H1 (cell line): ENCODE measurements at regions not wholly inside any gene's neighbourhood (a gene's known extent, or its start where the extent isn't known, plus 50 kb on each side); places are given as distances from the start of the nearest gene placed in this dataset.

ENCODE experiments used
- CTCF ChIA-PET: fragments of 300-600 bp; sonication (Branson Sonifier 250); formaldehyde crosslinking; loops from one replicate; lab custom pipeline; 2021; ENCODE audit not compliant: partially characterized antibody; lab: Charles Lee
- POLR2A ChIA-PET: fragments of 300-600 bp; sonication (Branson Sonifier 250); formaldehyde crosslinking; loops from one replicate; lab custom pipeline; 2021; ENCODE audit warnings: inconsistent platforms; ENCODE audit not compliant: partially characterized antibody; lab: Charles Lee
- DNase-seq, 2 experiments: peaks; one replicate each; pipeline versions ENCODE4 v3.0.0 to v3.0.0-alpha.2; 2010 to 2022; ENCODE audit warnings: low spot score in 2 of 2, low read depth in 1 of 2, mixed read lengths in 1 of 2
- FAIRE-seq: peaks from 2 replicates; lab custom pipeline; 2011; peaks lifted over from hg19 to GRCh38; lab: Jason Lieb, UNC
- H2AFZ ChIP-seq: 2 replicates; pipeline ENCODE4 v1.8.1; 2012; ENCODE audit warnings: low read length, inconsistent platforms
- H2AK5ac ChIP-seq: 2 replicates; pipeline ENCODE4 v1.6.1; 2013; ENCODE audit warnings: low read depth, low read length
- H2BK120ac ChIP-seq: replicated peaks from 2 replicates; pipeline ENCODE3; 2013; ENCODE audit warnings: low read depth, low read length, inconsistent platforms
- H2BK12ac ChIP-seq: 2 replicates; pipeline ENCODE4 v1.6.1; 2013; ENCODE audit warnings: low read depth, low read length
- H2BK15ac ChIP-seq: 2 replicates; pipeline ENCODE4 v1.6.1; 2013; ENCODE audit warnings: low read length
- H2BK20ac ChIP-seq: 2 replicates; pipeline ENCODE4 v1.6.1; 2013; ENCODE audit warnings: low read length
- H2BK5ac ChIP-seq: 2 replicates; pipeline ENCODE4 v1.6.1; 2013; ENCODE audit warnings: low read depth, low read length
- H3K14ac ChIP-seq: 2 replicates; pipeline ENCODE4 v1.6.1; 2013; ENCODE audit warnings: inconsistent platforms; ENCODE audit not compliant: insufficient read length
- H3K18ac ChIP-seq: 2 replicates; pipeline ENCODE4 v1.6.1; 2013; ENCODE audit warnings: low read length; ENCODE audit errors: extremely low read depth
- H3K23ac ChIP-seq: 2 replicates; pipeline ENCODE4 v1.6.1; 2013; ENCODE audit warnings: inconsistent platforms; ENCODE audit not compliant: insufficient read length
- H3K23me2 ChIP-seq: 2 replicates; pipeline ENCODE4 v1.6.1; 2013; ENCODE audit warnings: low read depth, low read length
- H3K27ac ChIP-seq: 2 replicates; pipeline ENCODE4 v1.6.1; 2011; ENCODE audit warnings: low read depth, low read length, inconsistent platforms
- H3K27me3 ChIP-seq, 4 experiments: replicated peaks in 1 of 4; 1 replicate in 1 of 4; 2 replicates in 3 of 4; pipeline versions ENCODE4 v1.6.1 to v1.8.1; 2011 to 2013; ENCODE audit warnings: low read length in 3 of 4, mild to moderate bottlenecking in 3 of 4, inconsistent platforms in 2 of 4, mixed read lengths in 2 of 4, moderate library complexity in 1 of 4; ENCODE audit not compliant: control insufficient read depth in 3 of 4, insufficient read depth in 3 of 4; ENCODE audit errors: extremely low read depth in 1 of 4
- H3K36me3 ChIP-seq, 4 experiments: 2 replicates each; pipeline versions ENCODE4 v1.6.1 to v1.8.1; 2011 to 2013; ENCODE audit warnings: mild to moderate bottlenecking in 4 of 4, low read length in 3 of 4, moderate library complexity in 2 of 4, control low read depth in 1 of 4, inconsistent platforms in 1 of 4; ENCODE audit not compliant: insufficient read depth in 4 of 4, control insufficient read depth in 2 of 4
- H3K4ac ChIP-seq: replicated peaks from 2 replicates; pipeline ENCODE3; 2013; ENCODE audit warnings: low read length, low read depth, mixed read lengths, inconsistent platforms; ENCODE audit not compliant: insufficient read length
- H3K4me1 ChIP-seq, 4 experiments: replicated peaks in 1 of 4; 1 replicate in 1 of 4; 2 replicates in 3 of 4; pipeline versions ENCODE4 v1.6.1 to v1.8.1; 2011 to 2013; ENCODE audit warnings: low read length in 3 of 4, inconsistent platforms in 2 of 4, mixed read lengths in 1 of 4; ENCODE audit not compliant: insufficient read depth in 4 of 4, control insufficient read depth in 3 of 4
- H3K4me2 ChIP-seq, 2 experiments: 2 replicates each; pipeline versions ENCODE4 v1.6.1 to v1.8.1; 2011 to 2013; ENCODE audit warnings: low read depth in 2 of 2, low read length in 2 of 2, control low read depth in 1 of 2, inconsistent platforms in 1 of 2, mild to moderate bottlenecking in 1 of 2; ENCODE audit not compliant: insufficient read depth in 1 of 2
- H3K4me3 ChIP-seq, 4 experiments: fragments of 200-600, 300-600 bp in 1 of 4; sonication (generic), shearing (Covaris generic), sonication (Bioruptor Twin) in 1 of 4; 2 replicates each; pipeline versions ENCODE4 v1.5.1 to v1.8.1; 2011 to 2016; ENCODE audit warnings: low read length in 4 of 4, low read depth in 3 of 4, control low read depth in 2 of 4, inconsistent platforms in 2 of 4, mild to moderate bottlenecking in 2 of 4, mixed read lengths in 1 of 4, moderate library complexity in 1 of 4; ENCODE audit not compliant: insufficient read depth in 2 of 4; ENCODE audit errors: extremely low read depth in 1 of 4
- H3K56ac ChIP-seq: replicated peaks from 2 replicates; pipeline ENCODE3; 2013; ENCODE audit warnings: low read depth, mild to moderate bottlenecking, mixed read lengths, low read length, inconsistent platforms; ENCODE audit not compliant: insufficient read length
- H3K79me1 ChIP-seq: 2 replicates; pipeline ENCODE4 v1.6.1; 2013; ENCODE audit warnings: low read depth, low read length, control low read depth
- H3K79me2 ChIP-seq, 2 experiments: 2 replicates each; pipeline versions ENCODE4 v1.6.1 to v1.8.1; 2012 to 2013; ENCODE audit warnings: low read length in 2 of 2, mild to moderate bottlenecking in 2 of 2, inconsistent platforms in 1 of 2; ENCODE audit not compliant: insufficient read depth in 2 of 2, control insufficient read depth in 1 of 2
- H3K9ac ChIP-seq, 4 experiments: replicated peaks in 1 of 4; 1 replicate in 1 of 4; 2 replicates in 3 of 4; pipeline versions ENCODE4 v1.6.1 to v1.8.1; 2011 to 2013; ENCODE audit warnings: low read depth in 3 of 4, low read length in 3 of 4, control low read depth in 2 of 4, mild to moderate bottlenecking in 2 of 4, moderate library complexity in 2 of 4, inconsistent platforms in 1 of 4; ENCODE audit errors: extremely low read depth in 1 of 4
- H3K9me3 ChIP-seq, 2 experiments: 2 replicates each; pipeline versions ENCODE4 v1.6.1 to v1.8.1; 2012 to 2013; ENCODE audit warnings: mild to moderate bottlenecking in 2 of 2, moderate library complexity in 2 of 2, control low read depth in 1 of 2, inconsistent platforms in 1 of 2, low read depth in 1 of 2, low read length in 1 of 2, mixed read lengths in 1 of 2; ENCODE audit not compliant: insufficient read depth in 2 of 2
- H4K20me1 ChIP-seq, 2 experiments: replicated peaks in 1 of 2; 2 replicates each; pipeline versions ENCODE3 to v1.8.1; 2011 to 2013; ENCODE audit warnings: inconsistent platforms in 2 of 2, low read length in 2 of 2, mild to moderate bottlenecking in 1 of 2; ENCODE audit not compliant: insufficient read depth in 2 of 2, control insufficient read depth in 1 of 2
- H4K5ac ChIP-seq: 2 replicates; pipeline ENCODE4 v1.6.1; 2013; ENCODE audit warnings: low read length, low read depth, mixed read lengths, inconsistent platforms; ENCODE audit not compliant: insufficient read length
- H4K8ac ChIP-seq: 2 replicates; pipeline ENCODE4 v1.8.0; 2013; ENCODE audit warnings: mild to moderate bottlenecking, moderate library complexity, low read length, inconsistent platforms; ENCODE audit not compliant: insufficient read depth; ENCODE audit errors: extremely low read depth
- H4K91ac ChIP-seq: replicated peaks from 2 replicates; pipeline ENCODE3; 2013; ENCODE audit warnings: low read length, mixed read lengths, inconsistent platforms; ENCODE audit not compliant: insufficient read length
- CTBP2 ChIP-seq: IDR thresholded peaks from 2 replicates; pipeline ENCODE4 v1.7.0; 2011; ENCODE audit warnings: borderline replicate concordance, mild to moderate bottlenecking, moderate library complexity, mixed read lengths, low read length; ENCODE audit not compliant: insufficient read depth, insufficient read length
- GABPA ChIP-seq: IDR thresholded peaks from 2 replicates; pipeline ENCODE4 v1.6.1; 2011; ENCODE audit warnings: mild to moderate bottlenecking, low read length, moderate library complexity, borderline replicate concordance; ENCODE audit not compliant: insufficient read depth
- KDM4A ChIP-seq: IDR thresholded peaks from one replicate; pipeline ENCODE4 v1.7.1; 2012; ENCODE audit warnings: low read depth, mild to moderate bottlenecking, moderate library complexity, low read length, inconsistent platforms; ENCODE audit not compliant: severe bottlenecking
- NANOG ChIP-seq: IDR thresholded peaks from 2 replicates; pipeline ENCODE4 v1.6.1; 2011; ENCODE audit warnings: low read length, low read depth, mild to moderate bottlenecking, inconsistent platforms; ENCODE audit not compliant: insufficient read depth, poor library complexity, severe bottlenecking
- RBBP5 ChIP-seq: IDR thresholded peaks from 2 replicates; pipeline ENCODE4 v1.7.1; 2012; ENCODE audit warnings: low read depth, mild to moderate bottlenecking, inconsistent platforms, low read length, moderate library complexity, borderline replicate concordance
- RFX5 ChIP-seq: IDR thresholded peaks from 2 replicates; pipeline ENCODE4 v1.6.1; 2011; ENCODE audit warnings: low read depth, low read length, improper control_type of control experiment, borderline replicate concordance
- SP1 ChIP-seq: IDR thresholded peaks from 2 replicates; pipeline ENCODE4 v1.6.1; 2011; ENCODE audit warnings: low read depth, low read length
- SP4 ChIP-seq: IDR thresholded peaks from 2 replicates; pipeline ENCODE4 v1.6.1; 2012; ENCODE audit warnings: low read length, inconsistent platforms
- SUZ12 ChIP-seq: fragments of 200-600 bp; sonication (generic); IDR thresholded peaks from 2 replicates; pipeline ENCODE4 v1.6.1; 2012; ENCODE audit warnings: mild to moderate bottlenecking, inconsistent platforms, low read length, moderate library complexity, mixed read lengths
- TEAD4 ChIP-seq: IDR thresholded peaks from 2 replicates; pipeline ENCODE4 v1.6.1; 2012; ENCODE audit warnings: low read depth, low read length, inconsistent platforms, mixed read lengths
- ZNF274 ChIP-seq: IDR thresholded peaks from 2 replicates; pipeline ENCODE4 v1.7.0; 2012; ENCODE audit warnings: low read length, borderline replicate concordance; ENCODE audit errors: extremely low read depth
- WGBS, 2 experiments: shearing (Covaris generic) in 1 of 2; methylation state at CpG; one replicate each; pipeline versions ENCODE4 v1.1.6 to v1.1.7; 2013 to 2015; ENCODE audit warnings: low lambda C conversion rate in 2 of 2, mixed read lengths in 2 of 2, inconsistent platforms in 1 of 2, low coverage in 1 of 2, missing lambda C conversion rate in 1 of 2; ENCODE audit not compliant: insufficient replicate concordance in 2 of 2, insufficient coverage in 1 of 2, insufficient read length in 1 of 2; ENCODE audit errors: extremely low coverage in 1 of 2, missing lambda C conversion rate in 1 of 2; 5-methylcytosine and 5-hydroxymethylcytosine counted together
- TF ChIP-seq, protein P1 (sequence below): IDR thresholded peaks from 2 replicates; pipeline ENCODE4 v1.6.1; 2012; ENCODE audit warnings: low read length, inconsistent platforms

DNA sequence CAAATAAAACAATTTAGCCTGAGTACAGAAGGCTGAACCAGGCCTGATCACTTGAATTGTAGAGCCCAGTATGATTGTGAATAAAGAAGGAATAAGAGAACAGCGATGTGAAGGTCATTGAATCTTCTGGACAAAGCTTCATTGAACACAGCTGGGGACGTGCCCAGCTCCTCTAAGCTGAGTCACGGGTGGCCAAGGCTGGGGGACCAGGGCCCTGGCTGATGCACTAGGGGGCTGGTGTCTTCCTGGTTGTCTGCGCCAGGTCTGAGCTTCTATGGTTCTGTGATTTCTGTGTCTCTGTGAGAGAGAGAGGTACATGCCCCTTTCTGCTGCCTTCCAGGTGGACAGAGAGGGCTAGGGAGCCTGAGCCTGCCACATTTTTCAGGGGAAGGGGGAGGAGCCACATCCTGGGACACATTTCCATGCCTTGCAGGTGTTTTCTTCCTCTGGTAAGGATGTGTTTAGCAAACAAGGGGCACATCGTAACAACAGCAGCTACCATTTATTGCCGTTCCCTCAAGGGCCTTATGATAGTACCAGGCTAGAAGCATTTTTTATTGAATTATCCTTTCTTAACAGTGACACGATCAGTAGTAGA is 135.7 kb downstream of the C11orf91 start:
- no peak for DNase-seq
- Histone ChIP-seq H4K5ac (no peak overlapping the region), H3K27ac (no peak overlapping the region), H3K27me3 (no peaks in the 10 kb centered on the region), H2BK20ac (no peak overlapping the region), H3K4me1 (peaks cover 0 to 2% (median 0%) of the 10 kb centered on the region in 4 experiments; a peak in 1 of 7 replicates), H3K79me1 (no peaks in the 10 kb centered on the region), H3K14ac (no peak overlapping the region), H4K91ac (no peak overlapping the region), H3K9ac (no peak overlapping the region), H3K79me2 (no peaks in the 10 kb centered on the region), H3K4me3 (no peak overlapping the region), H4K8ac (no peak overlapping the region), H2AK5ac (no peak overlapping the region), H2BK12ac (no peak overlapping the region), H4K20me1 (no peaks in the 10 kb centered on the region), H3K23ac (no peak overlapping the region), H2BK5ac (no peak overlapping the region), H3K18ac (no peak overlapping the region), H3K4me2 (no peak overlapping the region), H3K4ac (no peak overlapping the region), H2BK120ac (no peak overlapping the region), H3K56ac (no peak overlapping the region), H3K9me3 (no peaks in the 10 kb centered on the region), H2BK15ac (no peak overlapping the region), H3K36me3 (no peaks in the 10 kb centered on the region), H2AFZ (no peak overlapping the region; the same call in 1 of the 2 replicates), H3K23me2 (no peaks in the 10 kb centered on the region)
- WGBS, 2 experiments = 88% methylated on average over 7 of the region's 7 CpGs; no CpG with 5 or more reads in 1 of the 2 experiments
- ChIA-PET CTCF (interaction anchor here (0.8 to 2.1 kb wide), 3 partner anchors 22 to 118 kb away, joined by 3 to 7 read pairs (median 4); no protein-coding TSS in a partner anchor), POLR2A (no interaction called here)
- no peak for FAIRE-seq
- TF ChIP-seq, protein P1, sequence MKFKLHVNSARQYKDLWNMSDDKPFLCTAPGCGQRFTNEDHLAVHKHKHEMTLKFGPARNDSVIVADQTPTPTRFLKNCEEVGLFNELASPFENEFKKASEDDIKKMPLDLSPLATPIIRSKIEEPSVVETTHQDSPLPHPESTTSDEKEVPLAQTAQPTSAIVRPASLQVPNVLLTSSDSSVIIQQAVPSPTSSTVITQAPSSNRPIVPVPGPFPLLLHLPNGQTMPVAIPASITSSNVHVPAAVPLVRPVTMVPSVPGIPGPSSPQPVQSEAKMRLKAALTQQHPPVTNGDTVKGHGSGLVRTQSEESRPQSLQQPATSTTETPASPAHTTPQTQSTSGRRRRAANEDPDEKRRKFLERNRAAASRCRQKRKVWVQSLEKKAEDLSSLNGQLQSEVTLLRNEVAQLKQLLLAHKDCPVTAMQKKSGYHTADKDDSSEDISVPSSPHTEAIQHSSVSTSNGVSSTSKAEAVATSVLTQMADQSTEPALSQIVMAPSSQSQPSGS = no peak
- TF ChIP-seq TEAD4 (no peak), KDM4A (no peak), CTBP2 (no peak), GABPA (no peak), SP4 (no peak), ZNF274 (no peak), RFX5 (no peak), RBBP5 (no peak), SP1 (no peak), SUZ12 (no peak), NANOG (no peak)
